AG04449 (cell line): ENCODE measurements at regions not wholly inside any gene's neighbourhood (a gene's known extent, or its start where the extent isn't known, plus 50 kb on each side); places are given as distances from the start of the nearest gene placed in this dataset.

Experiments used
- CTCF ChIA-PET: fragments of 350-600 bp; formaldehyde crosslinking; extraction: SDS; loops from one replicate; lab custom pipeline; 2021; ENCODE audit warnings: antibody characterized with exemption; lab: Yijun Ruan, JAX
- POLR2A ChIA-PET: fragments of 400-600, 350-600 bp; formaldehyde crosslinking; extraction: SDS; loops from one replicate; lab custom pipeline; 2020; ENCODE audit warnings: antibody characterized with exemption, inconsistent platforms; lab: Yijun Ruan, JAX
- DNase-seq: peaks from one replicate; pipeline ENCODE4 v3.0.0-alpha.2; 2010; ENCODE audit warnings: low read depth, low spot score
- H3K4me3 ChIP-seq: 2 replicates; pipeline ENCODE4 v1.5.1; 2011; ENCODE audit warnings: low read depth, mild to moderate bottlenecking, control low read depth, low read length
- TF ChIP-seq, protein P1 (sequence below): IDR thresholded peaks from one replicate; pipeline ENCODE4 v1.5.1; 2011; ENCODE audit warnings: mild to moderate bottlenecking, moderate library complexity, low read length, control low read depth, inconsistent platforms; ENCODE audit not compliant: insufficient read depth; ENCODE audit errors: missing control alignments

DNA sequence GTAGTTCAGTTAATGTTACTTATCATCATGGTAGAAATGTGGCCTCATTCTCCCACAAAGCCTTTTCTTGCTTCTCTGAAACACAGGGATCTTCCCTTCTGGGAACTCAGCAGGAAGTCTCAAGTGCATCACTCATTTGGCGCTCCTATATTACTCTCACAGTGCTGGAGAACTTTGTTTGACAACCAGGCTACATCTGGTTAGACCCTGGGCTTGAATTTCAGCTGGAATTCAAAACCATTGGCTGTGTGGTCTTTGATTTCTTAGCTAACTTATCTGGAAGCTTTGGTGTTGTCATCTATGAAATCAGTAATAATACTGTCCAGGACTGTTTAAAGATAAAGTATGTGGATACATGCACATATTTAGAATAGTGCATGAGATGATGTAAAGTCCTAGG, 1777.1 kb downstream of the MAT2B start:
- POLR2A ChIA-PET, result no interaction called here

DNA sequence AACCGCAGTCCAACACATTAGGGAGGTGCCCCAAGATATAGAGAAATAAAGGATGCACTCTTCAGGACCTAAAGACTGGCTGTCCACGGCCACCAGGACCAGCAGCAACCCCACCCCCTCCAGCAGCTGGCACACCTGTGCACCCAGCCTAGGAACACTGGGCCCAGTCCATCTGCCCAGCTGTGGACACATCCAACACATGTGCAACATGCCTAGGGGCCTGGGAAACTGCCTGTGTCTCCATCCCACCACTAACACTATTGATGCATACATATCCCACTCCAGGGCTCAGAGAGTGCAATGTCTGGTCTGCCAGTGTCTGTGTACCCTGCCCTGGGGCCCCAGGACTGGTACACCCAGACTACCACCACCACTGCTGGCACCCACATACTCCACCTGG, 1781.3 kb downstream of the MAT2B start:
- no peak overlapping the region for H3K4me3 ChIP-seq
- no peak for DNase-seq
- TF ChIP-seq, protein P1, sequence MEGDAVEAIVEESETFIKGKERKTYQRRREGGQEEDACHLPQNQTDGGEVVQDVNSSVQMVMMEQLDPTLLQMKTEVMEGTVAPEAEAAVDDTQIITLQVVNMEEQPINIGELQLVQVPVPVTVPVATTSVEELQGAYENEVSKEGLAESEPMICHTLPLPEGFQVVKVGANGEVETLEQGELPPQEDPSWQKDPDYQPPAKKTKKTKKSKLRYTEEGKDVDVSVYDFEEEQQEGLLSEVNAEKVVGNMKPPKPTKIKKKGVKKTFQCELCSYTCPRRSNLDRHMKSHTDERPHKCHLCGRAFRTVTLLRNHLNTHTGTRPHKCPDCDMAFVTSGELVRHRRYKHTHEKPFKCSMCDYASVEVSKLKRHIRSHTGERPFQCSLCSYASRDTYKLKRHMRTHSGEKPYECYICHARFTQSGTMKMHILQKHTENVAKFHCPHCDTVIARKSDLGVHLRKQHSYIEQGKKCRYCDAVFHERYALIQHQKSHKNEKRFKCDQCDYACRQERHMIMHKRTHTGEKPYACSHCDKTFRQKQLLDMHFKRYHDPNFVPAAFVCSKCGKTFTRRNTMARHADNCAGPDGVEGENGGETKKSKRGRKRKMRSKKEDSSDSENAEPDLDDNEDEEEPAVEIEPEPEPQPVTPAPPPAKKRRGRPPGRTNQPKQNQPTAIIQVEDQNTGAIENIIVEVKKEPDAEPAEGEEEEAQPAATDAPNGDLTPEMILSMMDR, result no peak
- POLR2A ChIA-PET, result no interaction called here
- CTCF ChIA-PET, result no interaction called here

More for the DNA sequence above, 1777.1 kb downstream of the MAT2B start:
- CTCF ChIA-PET, result no interaction called here
- TF ChIP-seq, protein P1, result no peak
- no peak for DNase-seq
- no peak overlapping the region for H3K4me3 ChIP-seq

DNA sequence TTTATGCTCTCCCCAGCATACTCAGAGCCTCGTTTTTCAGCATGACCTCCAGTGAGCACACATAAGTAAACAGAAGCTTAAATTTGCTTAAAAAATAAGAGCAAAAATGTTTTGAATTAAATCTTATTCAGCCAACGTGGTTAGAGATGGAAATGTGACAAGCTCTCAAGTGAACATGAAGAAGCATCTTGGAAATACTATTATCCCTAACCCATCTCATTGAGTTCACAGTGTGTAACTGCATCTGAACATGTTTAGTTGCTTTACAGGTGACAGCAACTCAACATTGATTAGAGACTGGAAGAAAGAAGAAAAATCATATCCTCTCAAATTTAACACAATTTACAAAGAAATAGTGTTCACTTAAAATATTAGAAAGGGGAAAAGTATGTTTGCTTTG, 1785.1 kb downstream of the MAT2B start:
- TF ChIP-seq, protein P1, result no peak
- no peak for DNase-seq
- ChIA-PET CTCF (no interaction called here), POLR2A (no interaction called here)
- no peak overlapping the region for H3K4me3 ChIP-seq

DNA sequence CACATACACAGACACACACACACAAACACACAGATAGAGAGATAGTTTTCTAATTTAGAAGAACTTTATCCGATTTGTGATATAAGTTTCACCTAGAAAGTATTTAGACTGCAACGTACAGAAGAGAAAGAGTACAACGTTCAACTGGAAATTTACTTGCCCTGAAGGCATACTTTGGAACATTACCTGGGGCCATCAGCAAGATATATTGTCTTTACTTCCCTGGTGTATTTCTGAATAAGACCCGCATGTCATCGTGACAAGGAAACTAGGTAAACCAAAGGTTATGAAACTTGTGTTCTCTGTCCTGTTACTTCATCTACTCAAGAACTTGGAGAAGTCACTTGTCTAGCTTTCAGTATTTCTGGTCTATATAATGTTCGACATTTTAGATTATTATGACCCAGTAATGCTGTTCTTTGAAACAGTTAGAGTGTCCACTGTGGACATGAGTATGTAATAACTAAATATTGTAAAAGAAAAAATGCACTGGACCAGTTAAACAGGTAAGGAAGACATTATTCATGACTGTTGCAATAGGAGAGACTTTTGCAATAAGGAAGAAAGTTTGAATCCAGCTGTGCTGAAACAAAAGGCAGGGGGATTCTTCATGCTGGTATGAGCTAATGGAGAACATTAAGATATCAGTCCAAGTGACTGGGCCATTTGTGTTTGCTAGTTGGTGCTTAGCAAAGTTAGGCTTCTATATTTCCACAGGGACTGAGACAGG, 1791.1 kb downstream of the MAT2B start:
- ChIA-PET POLR2A (no interaction called here), CTCF (no interaction called here)
- DNase-seq, result no peak

DNA sequence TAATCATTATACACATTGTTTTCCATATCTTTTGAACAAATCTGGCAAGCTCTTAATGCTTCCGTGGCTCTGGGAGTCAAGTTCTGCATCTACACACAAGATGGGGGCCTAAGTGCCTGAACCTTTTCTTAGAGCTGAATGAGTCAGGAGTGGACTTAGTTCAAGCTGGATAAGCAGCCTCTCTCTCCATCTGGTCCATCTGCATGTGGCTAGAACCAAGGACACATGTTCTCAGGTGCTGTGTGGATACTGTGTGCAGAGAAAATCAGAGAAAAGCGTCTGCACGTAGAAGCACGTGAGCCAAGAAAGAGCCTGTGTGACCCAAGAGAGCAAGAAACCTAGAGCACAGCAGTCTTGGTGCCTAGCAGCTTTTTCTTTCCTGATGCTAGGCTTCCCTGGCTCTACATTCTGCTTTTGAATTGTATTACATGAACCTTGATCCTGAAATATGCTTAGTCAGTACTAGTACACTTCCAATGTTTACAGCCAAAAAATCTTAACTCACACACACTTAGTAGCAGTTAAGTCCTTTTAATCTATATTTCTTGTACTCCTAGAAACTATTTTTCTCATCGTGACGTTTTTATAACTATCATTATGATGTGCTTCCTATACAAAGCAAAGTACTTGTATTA, 1798.9 kb downstream of the MAT2B start:
- no peak for DNase-seq
- ChIA-PET CTCF (no interaction called here), POLR2A (no interaction called here)
- TF ChIP-seq, protein P1, result no peak
- H3K4me3 ChIP-seq, result no peak overlapping the region

More for the DNA sequence above, 1791.1 kb downstream of the MAT2B start:
- TF ChIP-seq, protein P1, result no peak
- H3K4me3 ChIP-seq, result no peak overlapping the region

DNA sequence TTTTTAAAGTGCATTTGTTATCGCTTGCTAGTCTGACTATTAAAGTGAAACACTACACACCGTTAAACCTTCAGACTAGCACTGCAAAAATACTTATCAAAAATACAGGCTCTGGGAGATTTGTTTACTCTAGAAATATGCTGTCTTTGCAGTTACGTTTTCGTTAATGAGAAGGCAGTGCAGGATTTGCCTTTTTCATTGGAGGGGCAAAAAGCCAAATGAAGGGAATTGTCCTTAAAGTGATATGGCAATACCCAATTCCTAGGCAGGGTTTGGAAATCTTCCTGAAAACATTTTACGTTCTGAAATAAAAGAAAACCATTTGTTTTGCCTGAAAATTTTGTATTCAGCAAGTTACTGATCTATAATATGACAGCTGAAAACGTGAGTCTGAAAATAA, 1800.2 kb downstream of the MAT2B start:
- POLR2A ChIA-PET, result no interaction called here
- CTCF ChIA-PET, result no interaction called here
- DNase-seq, result no peak
- no peak overlapping the region for H3K4me3 ChIP-seq
- TF ChIP-seq, protein P1, result no peak
